ENCODE measurements at regions not wholly inside any gene's neighbourhood (a gene's known extent, or its start where the extent isn't known, plus 50 kb on each side); places are given as distances from the start of the nearest gene placed in this dataset.
A peak's percentile ranks its signal among the peaks of the same experiment; 100 is the strongest.

DNA sequence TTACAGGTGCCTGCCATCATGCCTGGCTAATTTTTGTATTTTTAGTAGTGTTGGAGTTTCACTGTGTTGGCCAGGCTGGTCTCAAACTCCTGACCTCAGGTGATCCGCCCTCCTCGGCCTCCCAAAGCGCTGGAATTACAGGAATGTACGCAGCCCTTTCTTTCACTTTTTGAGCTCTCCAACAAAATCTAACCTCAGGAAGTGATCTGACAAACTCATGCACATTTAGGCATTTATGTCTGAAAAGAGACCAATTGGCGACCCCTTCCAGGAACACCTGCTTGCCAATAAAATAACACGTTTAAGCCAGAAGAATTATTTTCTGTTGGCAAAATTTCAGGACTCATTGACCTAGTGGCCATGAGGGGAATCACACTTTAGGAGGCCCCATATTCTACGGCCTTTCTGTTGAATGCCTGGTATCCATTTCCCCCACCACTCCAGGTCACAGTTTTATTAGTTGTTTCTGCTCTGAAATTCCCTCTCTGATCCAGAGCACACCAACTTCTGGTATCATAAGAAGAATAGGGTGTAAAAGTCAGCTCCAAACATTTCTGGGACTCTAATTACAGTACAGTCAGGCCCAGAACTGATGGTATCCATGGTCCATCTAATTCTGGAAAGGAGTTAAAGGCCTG lies 65.8 kb upstream of the FRMD4A start:
- DNase-seq (ENCODE audit: low spot score) (peak; percentile 59), FAIRE-seq (no peak)

DNA sequence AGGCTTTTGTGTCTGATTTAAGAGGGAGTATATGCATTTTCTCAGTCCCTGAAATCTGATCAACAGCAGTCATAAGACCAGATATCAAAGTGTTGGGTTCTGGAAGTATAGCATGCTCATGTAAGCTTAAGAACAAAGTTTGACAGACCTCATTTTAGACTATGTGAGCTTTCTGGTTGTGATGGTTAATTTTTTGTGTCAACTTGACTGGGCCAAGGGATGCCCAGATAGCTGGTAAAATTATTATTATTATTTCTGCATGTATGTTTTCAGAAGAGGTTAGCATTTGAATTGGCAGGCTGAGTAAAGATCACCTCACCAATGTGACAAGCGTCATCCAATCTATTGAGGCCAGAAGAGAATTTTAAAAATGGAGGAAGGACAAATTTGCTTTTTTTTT lies 63.5 kb upstream of the FRMD4A start:
- no peak for FAIRE-seq

DNA sequence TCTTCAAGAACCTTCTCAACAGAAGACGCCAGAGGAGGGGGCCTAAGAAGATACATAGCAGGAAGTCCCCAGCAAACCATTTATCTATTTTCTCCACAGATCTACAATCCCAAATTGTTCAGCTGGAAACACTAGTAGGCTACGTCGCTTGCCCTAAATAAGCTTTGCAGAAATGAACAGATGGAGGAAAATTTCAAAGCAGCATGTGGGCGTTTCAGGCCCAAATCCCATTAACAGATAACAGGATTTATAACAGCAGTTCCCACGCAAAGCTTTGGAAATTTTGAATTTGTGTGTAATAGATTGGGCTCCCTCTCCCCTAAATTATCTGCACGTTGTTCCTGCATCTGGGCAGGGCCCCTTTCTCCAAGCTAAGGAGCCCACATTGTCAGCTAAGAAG lies 60.6 kb upstream of the FRMD4A start:
- no peak for FAIRE-seq
- no peak for DNase-seq (ENCODE audit: low spot score)

More for the DNA sequence above, 63.5 kb upstream of the FRMD4A start:
- DNase-seq (ENCODE audit: low spot score), result no peak

DNA sequence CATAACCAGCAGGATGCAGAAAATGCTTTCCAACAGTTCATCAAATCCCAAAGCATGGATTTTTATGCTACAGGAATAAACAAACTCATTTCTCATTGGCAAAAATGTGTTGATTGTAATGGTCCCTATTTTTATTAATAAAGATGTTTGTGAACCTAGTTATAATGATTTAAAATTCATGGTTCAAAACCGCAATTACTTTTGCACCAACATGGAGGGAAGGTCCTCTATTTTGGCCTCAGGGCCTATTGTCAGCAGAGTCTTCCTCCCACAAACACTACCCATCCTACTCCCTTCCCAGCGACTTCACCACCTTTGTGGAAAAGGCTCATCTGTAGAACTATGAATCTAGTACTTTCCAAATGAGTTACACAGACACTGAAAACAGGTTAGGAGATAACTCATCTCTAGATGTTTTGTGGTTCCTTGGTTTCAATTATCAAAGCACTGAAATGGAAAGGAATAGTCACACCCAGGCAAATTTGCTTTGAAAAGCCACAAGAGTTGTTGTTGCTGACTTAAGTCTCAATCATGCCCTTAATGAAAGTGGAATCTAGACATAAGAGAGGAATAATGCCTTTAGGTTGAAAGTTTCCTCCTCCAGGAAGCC lies 59.4 kb upstream of the FRMD4A start:
- no peak for DNase-seq (ENCODE audit: low spot score)

DNA sequence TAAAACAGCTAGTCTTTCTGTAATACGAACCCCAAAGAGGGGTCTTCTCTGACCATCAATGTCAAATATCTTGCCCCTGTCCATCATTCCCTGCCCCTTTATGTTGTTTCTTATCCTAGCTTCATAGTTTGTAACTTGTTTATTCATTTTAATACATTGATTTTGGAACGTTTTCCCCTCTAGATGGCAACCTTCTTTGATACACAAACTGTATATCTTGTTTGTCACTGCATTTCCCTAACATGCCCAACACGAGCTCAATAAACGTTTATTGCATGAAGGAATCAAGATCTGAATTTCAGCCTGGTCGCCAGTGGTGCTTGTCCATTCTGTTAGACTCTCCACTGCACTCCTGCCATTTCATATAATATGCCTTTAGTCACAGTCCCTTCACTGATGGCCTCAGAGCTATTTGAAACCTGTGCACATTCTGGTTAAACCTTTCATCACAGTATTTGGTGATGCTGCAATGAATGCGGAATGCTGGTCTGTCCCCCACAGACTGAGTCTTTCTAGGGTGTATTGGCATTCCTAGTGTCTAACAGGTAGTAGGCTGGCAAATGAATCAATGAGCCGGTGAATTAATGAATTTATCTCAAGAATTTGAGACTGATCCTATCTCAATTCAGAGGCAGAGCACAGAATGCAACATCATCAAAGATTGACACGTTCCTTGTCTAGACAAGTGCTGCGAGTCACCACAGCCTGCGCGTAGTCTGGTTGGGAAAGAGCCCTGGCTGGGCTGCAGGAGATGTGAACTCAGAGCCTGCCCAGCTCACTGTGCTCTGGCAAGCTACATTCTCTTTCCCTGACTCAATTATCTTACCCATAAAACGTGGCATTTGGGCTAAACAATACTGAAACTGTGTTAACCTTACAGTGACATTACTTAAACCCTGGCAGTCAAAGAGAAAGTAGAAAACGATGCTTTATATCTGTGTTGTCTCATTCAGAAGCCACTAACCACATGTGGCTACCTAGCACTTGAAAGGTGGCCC lies 55.2 kb upstream of the FRMD4A start:
- FAIRE-seq (peak; percentile 77), DNase-seq (ENCODE audit: low spot score) (peak; percentile 81)

More for the DNA sequence above, 59.4 kb upstream of the FRMD4A start:
- no peak for FAIRE-seq

DNA sequence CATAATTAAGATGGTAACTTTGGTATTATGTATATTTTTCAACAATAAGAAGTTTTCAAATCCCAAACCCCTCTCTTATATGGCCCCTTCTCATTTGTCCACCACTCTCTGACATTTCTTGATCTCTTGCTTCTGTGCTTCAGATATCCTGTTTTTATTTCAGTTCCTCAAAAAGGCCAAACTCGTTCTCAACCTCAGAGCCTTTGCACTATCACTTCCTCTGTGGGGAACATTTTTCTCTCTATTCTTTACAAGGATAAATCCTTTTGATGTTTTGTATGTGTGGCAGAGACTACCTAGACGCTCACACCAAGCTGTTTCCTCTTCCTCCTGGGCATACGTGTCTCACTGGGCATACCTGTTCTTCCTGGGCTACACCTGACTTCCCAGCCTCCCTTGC lies 54.2 kb upstream of the FRMD4A start:
- FAIRE-seq (no peak), DNase-seq (ENCODE audit: low spot score) (no peak)

DNA sequence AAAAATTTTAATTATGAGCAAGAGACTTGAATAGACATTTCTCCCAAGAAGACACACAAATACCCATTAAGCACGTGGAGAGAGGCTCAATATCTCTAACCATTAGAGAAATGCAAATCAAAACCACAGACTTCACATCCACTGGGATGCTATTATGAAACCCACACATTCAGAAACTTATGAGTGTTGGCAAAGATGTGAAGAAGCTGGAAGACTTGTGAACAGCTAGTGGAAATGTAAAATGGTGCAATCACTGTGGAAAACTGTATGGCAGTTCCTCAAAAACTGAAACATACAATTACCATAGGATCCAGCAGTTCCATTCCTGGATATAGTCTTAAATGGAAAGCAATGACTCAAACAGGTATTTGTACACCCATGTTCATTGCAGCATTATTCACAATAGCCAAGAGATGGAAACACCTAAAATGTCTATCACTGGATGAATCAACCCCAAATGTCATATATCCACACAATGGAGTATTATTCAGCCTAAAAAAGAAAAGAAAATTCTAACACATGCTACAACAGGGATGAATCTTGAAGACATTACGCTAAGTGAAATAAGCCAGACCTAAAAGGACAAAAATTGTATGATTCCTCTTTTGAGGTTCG lies 53.5 kb upstream of the FRMD4A start:
- FAIRE-seq, result no peak
- DNase-seq (ENCODE audit: low spot score), result no peak

DNA sequence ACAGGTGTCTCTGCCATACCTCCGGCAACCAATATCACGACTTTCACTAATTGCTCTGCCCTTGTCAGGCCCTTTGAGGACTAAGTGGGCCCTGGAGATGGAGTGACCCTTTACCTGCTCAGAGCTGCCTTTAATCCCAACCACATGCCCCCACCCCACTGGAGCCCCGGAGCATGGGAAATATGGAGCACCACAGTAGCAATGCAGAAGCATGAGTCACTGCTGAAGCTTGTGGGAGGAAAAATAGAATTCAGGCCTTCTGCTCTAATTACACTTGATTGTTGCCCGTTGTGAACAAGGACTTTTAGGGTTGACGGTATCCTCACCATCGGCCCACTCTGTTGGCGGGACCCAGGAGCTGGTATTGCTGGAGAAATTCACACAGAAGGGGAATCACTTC lies 52.5 kb upstream of the FRMD4A start:
- DNase-seq (ENCODE audit: low spot score) (peak; percentile 62), FAIRE-seq (no peak)

DNA sequence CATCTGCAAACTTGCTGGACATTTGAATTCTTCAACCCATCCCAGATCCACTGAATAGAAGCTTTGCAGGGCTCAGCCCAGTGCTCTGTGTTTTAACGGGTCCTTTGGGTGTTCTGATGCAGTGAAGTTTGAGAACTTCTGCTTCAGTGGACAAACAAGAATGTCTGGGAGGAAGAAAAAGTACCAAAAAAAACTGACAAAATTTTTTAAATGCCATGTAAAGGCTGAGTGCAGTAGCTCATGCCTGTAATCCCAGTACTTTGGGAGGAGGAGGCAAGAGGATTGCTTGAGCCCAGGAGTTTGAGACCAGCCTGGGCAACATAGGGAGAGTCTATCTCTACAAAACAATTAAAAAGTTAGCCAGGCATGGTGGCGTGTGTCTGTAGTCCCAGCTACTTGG lies 51.8 kb upstream of the FRMD4A start:
- FAIRE-seq, result no peak

DNA sequence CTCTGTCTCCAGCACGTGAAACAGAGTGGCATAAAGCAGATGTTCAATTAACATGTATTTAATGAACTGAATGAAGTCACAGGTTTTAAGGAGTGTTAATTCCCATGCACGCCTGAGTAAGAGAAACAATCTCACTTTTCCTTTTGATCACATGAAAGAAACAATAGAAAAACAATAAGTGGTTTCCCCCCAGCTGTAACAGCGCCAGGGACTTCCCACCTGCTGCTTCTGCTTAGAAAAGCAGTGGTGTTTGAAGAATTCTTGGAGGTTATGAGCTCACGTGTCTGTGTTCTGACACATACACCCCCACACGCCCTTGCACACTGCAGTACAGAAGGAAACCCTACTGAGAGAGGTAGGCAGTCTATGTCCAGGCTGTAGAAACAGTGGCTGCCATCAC lies 51.3 kb upstream of the FRMD4A start:
- peak; percentile 48 for DNase-seq (ENCODE audit: low spot score)
- no peak for FAIRE-seq

More for the DNA sequence above, 51.8 kb upstream of the FRMD4A start:
- no peak for DNase-seq (ENCODE audit: low spot score)

DNA sequence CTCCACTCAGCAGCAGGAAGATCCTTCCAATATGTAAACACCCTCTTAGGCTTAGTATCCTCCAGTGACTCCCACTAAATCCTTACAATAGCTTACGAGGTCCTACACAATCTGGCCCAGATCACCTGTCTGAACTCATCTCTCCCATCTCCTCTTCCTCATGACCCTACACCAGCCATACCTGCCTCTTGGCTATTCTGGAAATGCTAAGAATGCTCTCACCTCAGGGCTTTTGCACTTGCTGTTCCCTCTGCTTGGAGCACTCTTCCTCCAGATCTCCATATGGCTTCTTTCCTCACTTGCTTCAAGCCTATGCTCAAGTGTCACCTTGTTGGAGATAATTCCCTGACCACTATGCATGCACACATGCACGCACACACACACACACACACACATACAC lies 50.8 kb upstream of the FRMD4A start:
- DNase-seq (ENCODE audit: low spot score), result no peak
- FAIRE-seq, result no peak

DNA sequence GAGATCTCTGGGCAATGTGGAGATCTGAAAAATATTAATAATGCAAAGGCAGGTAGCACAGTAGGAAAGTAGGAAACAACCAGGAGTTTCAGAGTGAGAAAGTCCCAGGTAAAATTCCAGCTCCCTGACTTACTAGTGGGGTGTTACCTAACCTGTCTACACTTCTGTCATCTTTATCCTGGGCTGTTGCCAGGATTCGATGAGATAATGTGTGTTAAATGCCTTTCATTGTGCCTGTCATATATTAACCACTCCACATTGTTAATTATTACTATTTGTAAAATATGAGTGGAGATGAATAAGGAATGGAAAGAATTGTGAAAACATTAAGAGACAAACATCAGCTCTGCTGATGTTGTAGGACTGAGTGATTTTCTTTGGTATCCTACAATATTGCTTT lies 50.0 kb upstream of the FRMD4A start:
- DNase-seq (ENCODE audit: low spot score) (no peak), FAIRE-seq (no peak)
